ENCODE measurements at regions not wholly inside any gene's neighbourhood (a gene's known extent, or its start where the extent isn't known, plus 50 kb on each side); places are given as distances from the start of the nearest gene placed in this dataset.
A peak's percentile ranks its signal among the peaks of the same experiment; 100 is the strongest.

DNA sequence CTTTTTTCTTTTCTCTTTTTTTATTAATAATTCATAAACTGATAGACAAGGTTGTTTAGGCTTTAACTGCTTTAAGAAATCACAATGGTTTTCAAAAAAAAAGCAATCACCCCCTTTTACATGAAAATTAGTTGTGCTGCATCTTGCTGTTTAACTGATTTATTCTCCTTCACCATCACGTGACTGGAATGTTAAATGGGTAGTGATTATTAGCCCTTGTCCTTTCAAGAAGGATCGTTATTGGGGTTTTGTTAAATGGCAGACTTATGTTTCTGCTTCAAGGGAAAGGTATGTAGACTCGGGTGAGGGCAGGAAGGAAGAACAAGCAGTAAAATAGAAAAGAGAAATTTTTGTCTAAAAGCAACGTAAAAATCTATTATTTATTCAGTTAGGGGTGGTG is 175.6 kb upstream of the TLE4 start:
- DNase-seq (ENCODE audit: low read depth in 1 of 2, low spot score in 1 of 2) (no peak), FAIRE-seq (no peak), ATAC-seq (no peak)
- Histone ChIP-seq H3K9me3 (no peaks in the 10 kb centered on the region), H3K4me1 (no peaks in the 10 kb centered on the region), H3K4me2 (no peak overlapping the region), H3K4me3 (no peak overlapping the region), H3K27ac (no peak overlapping the region)
- ChIA-PET POLR2A (no interaction called here), CTCF (no interaction called here)
- TF ChIP-seq, protein P1, sequence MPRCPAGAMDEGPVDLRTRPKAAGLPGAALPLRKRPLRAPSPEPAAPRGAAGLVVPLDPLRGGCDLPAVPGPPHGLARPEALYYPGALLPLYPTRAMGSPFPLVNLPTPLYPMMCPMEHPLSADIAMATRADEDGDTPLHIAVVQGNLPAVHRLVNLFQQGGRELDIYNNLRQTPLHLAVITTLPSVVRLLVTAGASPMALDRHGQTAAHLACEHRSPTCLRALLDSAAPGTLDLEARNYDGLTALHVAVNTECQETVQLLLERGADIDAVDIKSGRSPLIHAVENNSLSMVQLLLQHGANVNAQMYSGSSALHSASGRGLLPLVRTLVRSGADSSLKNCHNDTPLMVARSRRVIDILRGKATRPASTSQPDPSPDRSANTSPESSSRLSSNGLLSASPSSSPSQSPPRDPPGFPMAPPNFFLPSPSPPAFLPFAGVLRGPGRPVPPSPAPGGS (IDR thresholded peaks at IDR 0.05) = no peak
- WGBS (ENCODE audit: missing lambda C conversion rate) = 71% methylated on average over 4 of the region's 4 CpGs

DNA sequence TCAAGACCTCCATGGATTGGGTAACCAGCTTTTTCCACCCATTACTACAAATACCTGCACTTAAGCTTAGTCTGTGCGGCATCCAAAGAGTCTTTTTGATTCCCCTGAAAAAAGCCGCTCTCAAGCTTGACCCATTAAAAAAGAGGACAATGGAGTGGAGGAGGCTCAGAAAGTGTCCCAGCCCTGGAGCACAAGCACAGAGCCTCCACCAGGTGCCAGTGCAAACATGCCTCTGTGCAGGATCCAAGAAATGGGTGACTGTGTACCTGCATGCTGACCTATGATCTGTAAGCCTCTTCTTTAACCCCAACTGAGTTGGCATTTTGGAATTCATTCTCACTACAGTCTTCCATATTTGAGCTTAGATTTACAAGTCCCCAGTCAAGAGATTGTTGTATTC is 168.3 kb upstream of the TLE4 start:
- TF ChIP-seq, protein P2, sequence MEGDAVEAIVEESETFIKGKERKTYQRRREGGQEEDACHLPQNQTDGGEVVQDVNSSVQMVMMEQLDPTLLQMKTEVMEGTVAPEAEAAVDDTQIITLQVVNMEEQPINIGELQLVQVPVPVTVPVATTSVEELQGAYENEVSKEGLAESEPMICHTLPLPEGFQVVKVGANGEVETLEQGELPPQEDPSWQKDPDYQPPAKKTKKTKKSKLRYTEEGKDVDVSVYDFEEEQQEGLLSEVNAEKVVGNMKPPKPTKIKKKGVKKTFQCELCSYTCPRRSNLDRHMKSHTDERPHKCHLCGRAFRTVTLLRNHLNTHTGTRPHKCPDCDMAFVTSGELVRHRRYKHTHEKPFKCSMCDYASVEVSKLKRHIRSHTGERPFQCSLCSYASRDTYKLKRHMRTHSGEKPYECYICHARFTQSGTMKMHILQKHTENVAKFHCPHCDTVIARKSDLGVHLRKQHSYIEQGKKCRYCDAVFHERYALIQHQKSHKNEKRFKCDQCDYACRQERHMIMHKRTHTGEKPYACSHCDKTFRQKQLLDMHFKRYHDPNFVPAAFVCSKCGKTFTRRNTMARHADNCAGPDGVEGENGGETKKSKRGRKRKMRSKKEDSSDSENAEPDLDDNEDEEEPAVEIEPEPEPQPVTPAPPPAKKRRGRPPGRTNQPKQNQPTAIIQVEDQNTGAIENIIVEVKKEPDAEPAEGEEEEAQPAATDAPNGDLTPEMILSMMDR (IDR thresholded peaks at IDR 0.05) = no peak
- CTCF ChIA-PET = interaction anchor here (1.2 to 1.8 kb wide), 2 partner anchors 10 to 13 kb away, joined by 3 to 4 read pairs; no protein-coding TSS in a partner anchor
- Histone ChIP-seq H3K27ac (no peak overlapping the region), H3K9me3 (no peaks in the 10 kb centered on the region), H3K4me3 (no peak overlapping the region), H3K4me1 (no peaks in the 10 kb centered on the region), H3K4me2 (no peak overlapping the region)
- no peak for ATAC-seq
- no peak for DNase-seq (ENCODE audit: low read depth in 1 of 2, low spot score in 1 of 2)
- POLR2A ChIA-PET = no interaction called here
- WGBS (ENCODE audit: missing lambda C conversion rate) = 95% methylated on average over 2 of the region's 2 CpGs
- no peak for FAIRE-seq

DNA sequence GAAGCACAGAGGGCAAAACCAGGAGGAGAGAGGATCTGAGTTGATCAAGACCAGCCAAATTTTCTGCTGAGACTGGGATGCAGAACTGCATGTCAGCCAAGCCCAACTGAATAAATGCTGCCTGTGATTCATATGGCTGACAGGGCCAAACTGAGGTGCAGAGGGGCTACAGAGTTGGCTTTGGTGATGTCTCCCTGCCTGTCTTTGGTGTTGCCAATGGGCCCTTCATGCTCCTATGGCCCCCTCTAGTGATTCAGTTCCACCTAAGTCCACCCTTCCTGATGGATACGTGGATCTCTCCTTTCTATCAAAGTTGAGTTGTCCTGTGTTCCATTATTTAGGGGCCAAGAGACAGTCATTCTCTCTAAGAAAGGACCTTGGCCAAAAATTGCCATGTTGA is 163.6 kb upstream of the TLE4 start:
- FAIRE-seq (no peak), ATAC-seq (no peak)
- CTCF ChIA-PET = no interaction called here

DNA sequence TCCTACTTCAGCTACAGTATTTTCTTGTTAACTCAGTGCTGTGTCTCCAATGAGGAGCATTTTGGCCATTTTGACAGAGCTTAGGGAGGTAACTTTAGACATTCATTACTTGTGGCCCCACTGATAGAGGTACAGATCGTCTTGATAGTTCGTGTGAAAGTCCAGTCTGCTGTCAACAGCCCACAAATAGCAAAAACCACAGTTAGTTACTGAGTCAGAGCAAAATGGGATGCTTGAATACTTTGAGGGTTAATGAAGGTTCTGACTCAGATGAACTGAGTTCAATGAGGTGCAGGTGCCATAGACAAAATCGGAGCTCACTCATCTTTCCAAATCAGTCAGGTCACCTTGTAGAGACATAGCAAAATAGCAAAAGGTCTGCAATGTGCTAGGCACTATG is 163.1 kb upstream of the TLE4 start:
- 68% methylated on average over 3 of the region's 3 CpGs for WGBS (ENCODE audit: missing lambda C conversion rate)
- no peak for FAIRE-seq
- Histone ChIP-seq H3K4me2 (no peak overlapping the region), H3K9me3 (no peaks in the 10 kb centered on the region), H3K4me3 (no peak overlapping the region), H3K4me1 (no peaks in the 10 kb centered on the region), H3K27ac (no peak overlapping the region)
- TF ChIP-seq PHF8 (IDR thresholded peaks at IDR 0.05; ENCODE audit: borderline replicate concordance, low read depth) = no peak
- TF ChIP-seq TP53 (CRISPR knock-in tag; IDR thresholded peaks at IDR 0.05) = no peak
- no peak for TF ChIP-seq SREBF2 (IDR thresholded peaks at IDR 0.05)
- no peak for TF ChIP-seq KDM5A (IDR thresholded peaks at IDR 0.05)
- TF ChIP-seq, protein P1 (IDR thresholded peaks at IDR 0.05) = no peak
- no peak for TF ChIP-seq HDAC2 (IDR thresholded peaks at IDR 0.05)
- TF ChIP-seq NPAS2 (CRISPR knock-in tag; IDR thresholded peaks at IDR 0.05; ENCODE audit: borderline replicate concordance) = no peak
- no peak for TF ChIP-seq JUN (IDR thresholded peaks at IDR 0.05)
- TF ChIP-seq HOXB5 (CRISPR knock-in tag; IDR thresholded peaks at IDR 0.05) = no peak
- TF ChIP-seq NFE2L2 (conservative IDR thresholded peaks at IDR 0.05; ENCODE audit: low read length) = no peak
- TF ChIP-seq HEYL (CRISPR knock-in tag; IDR thresholded peaks at IDR 0.05) = no peak
- TF ChIP-seq ZFP36 (IDR thresholded peaks at IDR 0.05; ENCODE audit: borderline replicate concordance, partially characterized antibody) = no peak
- no peak for TF ChIP-seq ZSCAN20 (CRISPR knock-in tag; IDR thresholded peaks at IDR 0.05)
- no peak for ATAC-seq
- no peak for DNase-seq (ENCODE audit: low read depth in 1 of 2, low spot score in 1 of 2)
- POLR2A ChIA-PET = no interaction called here
- CTCF ChIA-PET = no interaction called here

More for the DNA sequence above, 163.6 kb upstream of the TLE4 start:
- Histone ChIP-seq H3K27ac (no peak overlapping the region), H3K9me3 (no peaks in the 10 kb centered on the region), H3K4me3 (no peak overlapping the region), H3K4me2 (no peak overlapping the region), H3K4me1 (no peaks in the 10 kb centered on the region)
- DNase-seq (ENCODE audit: low read depth in 1 of 2, low spot score in 1 of 2) = peak in 1 of 2 experiments; percentile 24
- 73% methylated on average over 1 of the region's 1 CpG for WGBS (ENCODE audit: missing lambda C conversion rate)
- POLR2A ChIA-PET = no interaction called here
- no peak for TF ChIP-seq CBX8 (IDR thresholded peaks at IDR 0.05)
- peak in 1 of 2 experiments; percentile 38; a peak in 2 of 5 replicates for TF ChIP-seq RAD21 (conservative IDR thresholded peaks at IDR 0.05 in 1 of 2, IDR thresholded peaks at IDR 0.05 in 1 of 2)
